GM10266 (cell line): ENCODE measurements at regions not wholly inside any gene's neighbourhood (a gene's known extent, or its start where the extent isn't known, plus 50 kb on each side); places are given as distances from the start of the nearest gene placed in this dataset.

ENCODE experiments used
- DNase-seq: peaks from one replicate; pipeline ENCODE4 v3.0.0; 2012; ENCODE audit errors: extremely low spot score
- CTCF ChIP-seq: IDR thresholded peaks from 2 replicates; pipeline ENCODE4 v1.5.1; 2012; ENCODE audit warnings: mild to moderate bottlenecking, low read depth; ENCODE audit not compliant: control insufficient read depth, insufficient read depth; ENCODE audit errors: missing control alignments

GRCh38 chr7:131194070-131194865 lies 133.4 kb upstream of the MKLN1 start:
- DNase-seq: no peak
- no peak for TF ChIP-seq CTCF

DNA sequence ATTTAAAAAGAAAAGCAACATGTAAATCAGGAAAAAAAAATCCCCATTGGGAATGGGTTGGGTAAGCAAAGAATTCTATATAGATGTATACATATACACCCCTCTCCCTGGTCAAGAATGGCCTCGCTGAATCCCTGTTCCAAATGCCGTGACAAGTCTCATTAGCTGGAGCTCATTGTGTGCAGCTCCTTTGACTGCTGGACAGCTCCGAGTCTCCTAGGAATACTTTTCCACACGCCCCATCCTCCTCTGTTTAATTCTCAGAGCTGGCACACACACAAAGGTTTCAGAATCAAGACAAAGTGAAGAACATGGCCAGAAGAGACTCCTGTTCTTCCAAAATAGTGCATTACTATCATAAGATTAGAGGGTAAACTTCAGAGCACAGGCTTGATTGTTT lies 130.9 kb upstream of the MKLN1 start:
- TF ChIP-seq CTCF: no peak
- DNase-seq: no peak

DNA sequence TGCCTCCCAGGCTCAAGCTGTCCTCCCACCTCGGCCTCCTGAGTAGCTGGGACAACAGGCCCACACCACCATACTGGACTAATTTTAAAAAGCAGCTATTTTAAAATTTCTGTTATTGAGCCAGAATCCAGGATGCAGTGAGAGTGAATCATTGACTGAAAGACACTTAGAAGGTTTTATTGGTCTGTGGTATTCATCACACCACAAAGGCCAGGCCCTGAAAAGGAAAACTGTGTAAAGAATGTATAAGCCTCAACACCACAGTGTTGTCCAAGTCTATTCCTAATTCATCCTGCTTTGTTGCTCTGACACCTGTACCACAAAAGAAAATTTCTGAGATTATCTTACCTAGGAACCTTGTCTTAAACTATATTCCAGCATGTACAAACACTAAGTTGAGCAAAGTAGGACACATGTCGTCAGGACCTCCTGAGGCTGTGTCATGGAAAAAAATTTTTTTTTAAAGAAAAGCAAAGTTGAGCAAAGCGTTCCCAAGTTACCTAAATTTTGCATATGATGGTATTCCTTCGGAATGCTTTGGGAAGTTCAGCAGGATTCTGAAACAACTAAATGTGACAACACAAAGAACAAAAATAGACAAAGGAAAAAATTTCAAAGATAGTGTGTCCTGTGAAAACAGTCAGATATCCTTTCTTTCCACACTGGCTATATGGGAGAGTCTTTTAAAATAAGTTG lies 129.6 kb upstream of the MKLN1 start:
- TF ChIP-seq CTCF: no peak
- no peak for DNase-seq

DNA sequence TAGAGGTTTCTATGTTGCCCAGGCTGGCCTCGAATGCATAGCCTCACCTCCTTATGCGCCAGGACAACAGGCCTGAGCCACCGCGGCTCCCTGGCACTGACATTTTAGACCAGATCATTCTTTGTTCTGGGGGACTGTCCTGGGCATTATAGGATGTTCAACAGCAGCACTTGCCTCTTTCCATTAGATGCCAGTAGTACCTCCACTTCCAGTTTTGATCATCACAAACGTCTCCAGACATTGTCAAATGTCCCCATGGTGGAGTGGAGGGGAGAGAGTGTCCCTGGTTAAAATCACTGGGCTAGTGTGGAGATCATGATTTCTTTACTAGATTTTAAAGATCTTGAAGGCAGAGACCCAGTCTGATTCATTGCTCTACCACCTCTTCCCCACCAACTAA lies 125.2 kb upstream of the MKLN1 start:
- no peak for DNase-seq
- TF ChIP-seq CTCF: no peak

- no peak for TF ChIP-seq CTCF
- no peak for DNase-seq
These were observed 124.2 kb upstream of the MKLN1 start for GRCh38 chr7:131203291-131203976.

DNA sequence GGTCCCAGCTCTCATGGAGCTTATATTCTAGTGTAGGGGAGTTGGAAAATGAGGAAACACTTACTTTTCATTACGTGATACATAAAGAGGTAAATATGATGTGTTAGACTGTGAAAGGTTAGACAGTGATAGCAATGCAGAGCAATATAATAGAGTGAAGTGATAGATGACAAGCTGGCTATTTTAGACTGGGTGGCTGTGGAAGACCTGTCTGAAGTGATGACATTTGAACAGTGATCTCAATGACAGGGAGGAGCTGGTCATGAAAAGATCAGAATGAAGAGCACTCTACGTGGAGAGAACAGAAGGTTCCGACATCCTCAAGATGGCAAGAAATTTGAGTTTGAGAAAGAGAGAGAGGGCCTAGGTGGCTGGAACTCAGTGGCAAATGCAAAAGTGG lies 118.9 kb upstream of the MKLN1 start:
- TF ChIP-seq CTCF: no peak
- no peak for DNase-seq

- no peak for TF ChIP-seq CTCF
- no peak for DNase-seq
These were observed 117.1 kb upstream of the MKLN1 start for GRCh38 chr7:131210618-131211017.
